ENCODE measurements at regions not wholly inside any gene's neighbourhood (a gene's known extent, or its start where the extent isn't known, plus 50 kb on each side); places are given as distances from the start of the nearest gene placed in this dataset.

DNA sequence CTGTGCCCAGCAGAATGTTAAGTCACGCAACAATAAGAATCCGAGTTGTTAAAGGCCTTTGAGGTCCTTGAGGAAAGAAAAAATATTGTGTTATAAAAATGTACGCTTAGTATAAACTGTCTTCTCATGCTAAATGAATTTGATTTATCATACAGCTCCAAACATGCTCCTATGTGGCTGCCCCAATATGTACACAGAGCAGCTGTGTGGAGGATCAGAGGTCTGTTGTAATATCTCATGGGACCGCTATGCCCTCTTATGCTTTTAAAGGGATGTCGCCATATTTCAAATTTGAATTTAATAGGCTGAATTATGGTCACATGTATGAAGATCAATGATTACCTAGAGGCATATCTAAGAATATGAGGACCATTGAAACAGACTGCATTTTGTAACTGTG lies 90.2 kb downstream of the SLC5A7 start:
- Mint-ChIP-seq H3K4me1 (ENCODE audit: low read depth) (peaks cover 6% of the 10 kb centered on the region), H3K9me3 (ENCODE audit: low read depth) (peaks cover 5% of the 10 kb centered on the region), H3K27me3 (no peaks in the 10 kb centered on the region), H3K36me3 (ENCODE audit: insufficient read depth) (peaks cover 3% of the 10 kb centered on the region), H3K27ac (no peak overlapping the region), H3K4me3 (ENCODE audit: low read depth) (no peak overlapping the region)
- DNase-seq (ENCODE audit: low spot score, unreplicated experiment), result no peak
- TF ChIP-seq, protein P1, sequence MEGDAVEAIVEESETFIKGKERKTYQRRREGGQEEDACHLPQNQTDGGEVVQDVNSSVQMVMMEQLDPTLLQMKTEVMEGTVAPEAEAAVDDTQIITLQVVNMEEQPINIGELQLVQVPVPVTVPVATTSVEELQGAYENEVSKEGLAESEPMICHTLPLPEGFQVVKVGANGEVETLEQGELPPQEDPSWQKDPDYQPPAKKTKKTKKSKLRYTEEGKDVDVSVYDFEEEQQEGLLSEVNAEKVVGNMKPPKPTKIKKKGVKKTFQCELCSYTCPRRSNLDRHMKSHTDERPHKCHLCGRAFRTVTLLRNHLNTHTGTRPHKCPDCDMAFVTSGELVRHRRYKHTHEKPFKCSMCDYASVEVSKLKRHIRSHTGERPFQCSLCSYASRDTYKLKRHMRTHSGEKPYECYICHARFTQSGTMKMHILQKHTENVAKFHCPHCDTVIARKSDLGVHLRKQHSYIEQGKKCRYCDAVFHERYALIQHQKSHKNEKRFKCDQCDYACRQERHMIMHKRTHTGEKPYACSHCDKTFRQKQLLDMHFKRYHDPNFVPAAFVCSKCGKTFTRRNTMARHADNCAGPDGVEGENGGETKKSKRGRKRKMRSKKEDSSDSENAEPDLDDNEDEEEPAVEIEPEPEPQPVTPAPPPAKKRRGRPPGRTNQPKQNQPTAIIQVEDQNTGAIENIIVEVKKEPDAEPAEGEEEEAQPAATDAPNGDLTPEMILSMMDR (IDR thresholded peaks at IDR 0.05; ENCODE audit: unreplicated experiment), result no peak

DNA sequence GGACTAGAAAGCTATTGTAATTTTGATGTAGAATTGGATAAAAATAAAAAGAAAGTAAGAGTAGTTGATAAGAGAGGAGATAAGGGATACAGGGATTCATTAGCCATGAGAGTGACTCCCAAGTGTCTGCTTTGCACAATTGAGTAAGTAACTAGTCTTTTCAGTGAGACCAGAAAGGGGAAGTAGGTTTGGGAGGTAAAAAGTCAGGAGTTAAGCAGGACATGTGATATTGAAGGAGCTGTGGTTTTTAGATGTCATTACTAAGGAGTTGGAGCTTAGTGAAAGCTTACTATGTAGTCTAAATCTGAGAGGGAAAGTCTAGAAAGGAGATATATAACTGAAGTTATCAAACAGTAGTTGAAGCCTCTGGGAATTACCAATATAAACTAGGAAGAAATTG lies 93.4 kb downstream of the SLC5A7 start:
- Mint-ChIP-seq H3K9me3 (ENCODE audit: low read depth) (peaks cover 5% of the 10 kb centered on the region), H3K27me3 (no peaks in the 10 kb centered on the region), H3K36me3 (ENCODE audit: insufficient read depth) (peaks cover 3% of the 10 kb centered on the region), H3K27ac (no peak overlapping the region), H3K4me3 (ENCODE audit: low read depth) (no peak overlapping the region), H3K4me1 (ENCODE audit: low read depth) (peaks cover 6% of the 10 kb centered on the region)
- TF ChIP-seq, protein P1 (IDR thresholded peaks at IDR 0.05; ENCODE audit: unreplicated experiment), result no peak
- no peak for DNase-seq (ENCODE audit: low spot score, unreplicated experiment)

DNA sequence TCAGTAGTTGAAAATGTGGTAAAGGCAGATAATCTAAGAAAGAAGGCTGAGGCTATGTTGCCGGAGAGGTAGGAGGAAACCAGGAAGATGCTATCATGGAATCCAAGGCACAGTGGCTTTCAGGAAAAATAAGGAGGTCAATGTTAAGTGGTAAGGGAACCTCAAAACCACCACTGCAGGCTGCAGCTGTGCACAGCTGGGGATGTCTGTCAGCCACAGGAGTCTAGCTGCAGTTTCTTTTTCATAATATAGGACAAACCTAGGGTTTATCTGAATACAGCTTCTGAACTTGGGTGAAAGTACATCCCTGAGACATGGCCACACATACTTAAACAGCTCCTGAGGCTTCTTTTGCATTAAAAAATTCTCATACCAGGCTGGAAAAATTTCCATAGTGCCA lies 93.9 kb downstream of the SLC5A7 start:
- TF ChIP-seq, protein P1 (IDR thresholded peaks at IDR 0.05; ENCODE audit: unreplicated experiment), result no peak
- H3K4me1 Mint-ChIP-seq (ENCODE audit: low read depth), result peaks cover 6% of the 10 kb centered on the region
- H3K36me3 Mint-ChIP-seq (ENCODE audit: insufficient read depth), result peaks cover 3% of the 10 kb centered on the region
- no peak for DNase-seq (ENCODE audit: low spot score, unreplicated experiment)
- H3K27ac Mint-ChIP-seq, result no peak overlapping the region
- no peak overlapping the region for H3K4me3 Mint-ChIP-seq (ENCODE audit: low read depth)
- H3K9me3 Mint-ChIP-seq (ENCODE audit: low read depth), result peaks cover 5% of the 10 kb centered on the region
- H3K27me3 Mint-ChIP-seq, result no peaks in the 10 kb centered on the region

DNA sequence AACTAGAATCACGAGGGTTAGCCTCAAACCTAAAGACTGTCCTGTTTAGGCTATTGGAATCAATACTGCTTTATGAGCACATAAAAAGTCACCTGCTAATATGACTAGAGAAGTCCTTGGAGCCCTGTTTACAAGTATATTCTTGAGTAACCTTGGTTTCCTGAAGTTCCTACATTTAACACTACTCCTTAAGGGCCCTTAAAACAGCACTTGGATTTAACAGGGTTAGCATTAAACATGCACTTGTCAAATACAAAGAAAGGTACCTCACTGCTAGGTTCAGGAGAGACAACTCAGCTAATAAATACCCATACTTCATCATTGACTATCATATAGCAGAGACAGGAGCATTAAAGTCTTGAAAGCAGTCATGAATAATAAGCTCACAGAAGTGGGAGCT lies 96.7 kb downstream of the SLC5A7 start:
- Mint-ChIP-seq H3K4me1 (ENCODE audit: low read depth) (peaks cover 6% of the 10 kb centered on the region), H3K27me3 (no peaks in the 10 kb centered on the region), H3K9me3 (ENCODE audit: low read depth) (peaks cover 6% of the 10 kb centered on the region), H3K27ac (no peak overlapping the region), H3K36me3 (ENCODE audit: insufficient read depth) (peaks cover 3% of the 10 kb centered on the region), H3K4me3 (ENCODE audit: low read depth) (no peak overlapping the region)
- no peak for DNase-seq (ENCODE audit: low spot score, unreplicated experiment)
- TF ChIP-seq, protein P1 (IDR thresholded peaks at IDR 0.05; ENCODE audit: unreplicated experiment), result no peak

DNA sequence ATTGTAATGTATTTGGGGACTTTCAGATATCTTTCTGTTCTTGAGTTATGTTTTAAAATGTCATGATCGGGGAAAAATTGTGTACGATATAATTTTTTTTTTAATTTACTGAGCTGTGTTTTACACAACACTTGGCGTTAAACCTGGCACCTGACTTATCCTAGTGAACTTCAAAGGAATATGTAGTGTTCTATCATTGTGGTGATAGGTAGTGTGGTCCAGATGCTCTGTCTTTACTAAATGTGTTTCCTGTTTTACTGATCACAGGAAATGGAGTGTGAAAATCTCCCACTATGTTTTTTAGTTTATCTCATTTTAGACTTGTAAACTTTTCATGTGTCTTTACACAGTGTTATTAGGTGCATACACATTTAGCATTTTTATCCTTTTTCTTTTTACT lies 98.0 kb downstream of the SLC5A7 start:
- peaks cover 11% of the 10 kb centered on the region for H3K9me3 Mint-ChIP-seq (ENCODE audit: low read depth)
- H3K27me3 Mint-ChIP-seq, result no peaks in the 10 kb centered on the region
- H3K27ac Mint-ChIP-seq, result no peak overlapping the region
- H3K4me1 Mint-ChIP-seq (ENCODE audit: low read depth), result peaks cover 5% of the 10 kb centered on the region
- no peak for DNase-seq (ENCODE audit: low spot score, unreplicated experiment)
- no peak overlapping the region for H3K4me3 Mint-ChIP-seq (ENCODE audit: low read depth)
- peaks cover 5% of the 10 kb centered on the region for H3K36me3 Mint-ChIP-seq (ENCODE audit: insufficient read depth)
- TF ChIP-seq, protein P1 (IDR thresholded peaks at IDR 0.05; ENCODE audit: unreplicated experiment), result no peak
